H1 (cell line): ENCODE measurements at regions not wholly inside any gene's neighbourhood (a gene's known extent, or its start where the extent isn't known, plus 50 kb on each side); places are given as distances from the start of the nearest gene placed in this dataset.

Experiments
- ASH2L ChIP-seq: fragments of 200-600, 300-600 bp; sonication (generic); IDR thresholded peaks from one replicate; pipeline ENCODE4 v1.7.1; 2017; ENCODE audit warnings: low read length
- BRCA1 ChIP-seq: IDR thresholded peaks from 2 replicates; pipeline ENCODE4 v1.6.1; 2012; ENCODE audit warnings: low read depth, low read length, improper control_type of control experiment
- EP300 ChIP-seq, 2 experiments: IDR thresholded peaks; 1 replicate in 1 of 2; 2 replicates in 1 of 2; pipeline ENCODE4 v1.6.1; 2011 to 2012; ENCODE audit warnings: low read depth in 2 of 2, low read length in 2 of 2, mild to moderate bottlenecking in 2 of 2, borderline replicate concordance in 1 of 2, inconsistent platforms in 1 of 2, moderate library complexity in 1 of 2
- NRF1 ChIP-seq: IDR thresholded peaks from 2 replicates; pipeline ENCODE4 v1.6.1; 2011; ENCODE audit warnings: mild to moderate bottlenecking, low read depth, low read length, improper control_type of control experiment
- SRF ChIP-seq: IDR thresholded peaks from 2 replicates; pipeline ENCODE4 v1.6.1; 2011; ENCODE audit warnings: mild to moderate bottlenecking, low read depth, low read length, moderate library complexity

DNA sequence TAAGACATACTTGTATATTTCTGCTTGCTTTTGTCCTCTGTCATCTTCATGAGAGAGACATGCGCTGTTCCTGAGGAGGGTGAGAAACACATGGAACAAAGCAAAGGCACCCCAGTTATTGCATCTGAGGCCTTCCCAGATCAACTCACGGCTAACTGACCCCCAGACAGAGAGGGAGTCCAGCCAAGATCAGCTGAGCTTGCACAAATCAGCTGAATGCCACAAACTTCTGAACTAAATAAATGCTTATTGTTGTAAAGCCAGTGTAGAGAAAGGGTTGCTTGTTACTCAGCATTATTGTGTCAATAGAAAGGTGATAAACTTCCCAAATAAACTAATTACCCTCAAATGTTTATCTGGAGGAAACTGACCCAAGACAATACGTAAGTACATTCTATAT, 163.8 kb downstream of the BTC start (continued):
- TF ChIP-seq EP300 (IDR thresholded peaks at IDR 0.05; ENCODE audit: borderline replicate concordance in 1 of 2, low read depth in 2 of 2, low read length in 2 of 2): no peak
- no peak for TF ChIP-seq SRF
- TF ChIP-seq BRCA1: no peak
- no peak for TF ChIP-seq ASH2L
- no peak for TF ChIP-seq NRF1
